ENCODE measurements at regions not wholly inside any gene's neighbourhood (a gene's known extent, or its start where the extent isn't known, plus 50 kb on each side); places are given as distances from the start of the nearest gene placed in this dataset.
A peak's percentile ranks its signal among the peaks of the same experiment; 100 is the strongest.

DNA sequence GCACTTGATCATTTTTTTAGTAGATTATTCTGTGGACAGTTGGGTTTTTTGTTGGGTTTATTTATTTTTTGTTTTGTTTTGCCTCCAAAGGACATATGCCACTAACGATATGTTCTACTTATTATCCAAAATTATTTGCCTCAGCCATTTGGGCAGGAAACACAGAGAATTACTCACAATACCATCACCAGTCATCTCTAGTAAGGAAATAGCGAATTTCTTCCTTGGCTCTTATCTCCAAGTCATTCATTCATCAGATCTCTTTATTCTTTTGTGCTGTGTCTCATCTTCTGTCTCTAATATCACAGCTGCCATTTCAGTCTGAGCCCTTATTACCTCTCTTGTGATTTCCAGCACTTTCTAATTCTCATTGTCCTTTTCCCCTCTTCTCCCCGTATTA, 130.4 kb upstream of the SMLR1 start:
- Histone ChIP-seq H3K9me3 (ENCODE audit: low read depth) (no peaks in the 10 kb centered on the region), H3K36me3 (no peaks in the 10 kb centered on the region), H3K4me3 (no peak overlapping the region), H3K27me3 (no peaks in the 10 kb centered on the region), H3K4me1 (ENCODE audit: low read depth) (no peaks in the 10 kb centered on the region), H3K27ac (no peak overlapping the region)
- TF ChIP-seq, protein P1, sequence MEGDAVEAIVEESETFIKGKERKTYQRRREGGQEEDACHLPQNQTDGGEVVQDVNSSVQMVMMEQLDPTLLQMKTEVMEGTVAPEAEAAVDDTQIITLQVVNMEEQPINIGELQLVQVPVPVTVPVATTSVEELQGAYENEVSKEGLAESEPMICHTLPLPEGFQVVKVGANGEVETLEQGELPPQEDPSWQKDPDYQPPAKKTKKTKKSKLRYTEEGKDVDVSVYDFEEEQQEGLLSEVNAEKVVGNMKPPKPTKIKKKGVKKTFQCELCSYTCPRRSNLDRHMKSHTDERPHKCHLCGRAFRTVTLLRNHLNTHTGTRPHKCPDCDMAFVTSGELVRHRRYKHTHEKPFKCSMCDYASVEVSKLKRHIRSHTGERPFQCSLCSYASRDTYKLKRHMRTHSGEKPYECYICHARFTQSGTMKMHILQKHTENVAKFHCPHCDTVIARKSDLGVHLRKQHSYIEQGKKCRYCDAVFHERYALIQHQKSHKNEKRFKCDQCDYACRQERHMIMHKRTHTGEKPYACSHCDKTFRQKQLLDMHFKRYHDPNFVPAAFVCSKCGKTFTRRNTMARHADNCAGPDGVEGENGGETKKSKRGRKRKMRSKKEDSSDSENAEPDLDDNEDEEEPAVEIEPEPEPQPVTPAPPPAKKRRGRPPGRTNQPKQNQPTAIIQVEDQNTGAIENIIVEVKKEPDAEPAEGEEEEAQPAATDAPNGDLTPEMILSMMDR (IDR thresholded peaks at IDR 0.05; ENCODE audit: low read depth, low read length) = no peak
- DNase-seq (ENCODE audit: low read depth in 1 of 2, low spot score in 1 of 2) = no peak

DNA sequence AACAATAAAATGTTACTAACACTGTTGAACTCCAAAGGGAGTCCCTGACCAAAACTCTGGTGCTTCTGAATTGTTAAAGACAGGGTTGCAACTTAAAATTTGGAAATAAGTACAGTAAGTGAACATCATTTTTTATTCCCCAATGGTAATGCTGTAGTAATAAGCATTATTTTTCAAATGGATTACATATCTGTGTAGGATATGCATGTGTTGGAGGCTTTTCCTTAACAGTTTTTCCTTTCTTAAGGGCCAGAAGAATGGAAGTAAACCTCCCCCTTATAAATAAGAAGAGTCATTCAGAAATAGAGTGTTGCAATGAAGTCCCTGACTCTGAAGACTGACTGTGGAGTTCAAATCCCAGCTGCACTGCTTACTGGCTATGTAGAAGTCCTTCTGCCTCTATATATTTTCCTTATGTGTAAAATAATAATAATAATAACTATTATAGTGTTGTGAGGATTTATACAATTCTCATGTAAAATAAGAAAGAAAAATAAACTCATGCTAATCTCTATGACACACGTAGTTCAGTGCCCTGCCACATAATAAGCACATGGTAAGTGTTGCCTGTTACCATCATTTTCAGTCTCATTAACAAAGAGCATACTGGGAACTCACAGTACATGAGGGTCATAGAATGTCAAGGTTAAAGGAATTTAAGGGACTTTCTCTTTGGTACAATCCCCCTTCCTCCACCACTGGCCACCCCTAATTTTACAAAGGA, 129.8 kb upstream of the SMLR1 start:
- Histone ChIP-seq H3K27ac (no peak overlapping the region), H3K36me3 (no peaks in the 10 kb centered on the region), H3K27me3 (no peaks in the 10 kb centered on the region), H3K4me3 (no peak overlapping the region), H3K4me1 (ENCODE audit: low read depth) (no peaks in the 10 kb centered on the region), H3K9me3 (ENCODE audit: low read depth) (no peaks in the 10 kb centered on the region)
- TF ChIP-seq, protein P1 (IDR thresholded peaks at IDR 0.05; ENCODE audit: low read depth, low read length) = no peak
- DNase-seq (ENCODE audit: low read depth in 1 of 2, low spot score in 1 of 2) = peak in 1 of 2 donors; percentile 17

- Histone ChIP-seq H3K4me1 (ENCODE audit: low read depth) (no peaks in the 10 kb centered on the region), H3K4me3 (no peak overlapping the region), H3K27me3 (no peaks in the 10 kb centered on the region), H3K27ac (no peak overlapping the region), H3K9me3 (ENCODE audit: low read depth) (no peaks in the 10 kb centered on the region), H3K36me3 (no peaks in the 10 kb centered on the region)
- TF ChIP-seq, protein P1 (IDR thresholded peaks at IDR 0.05; ENCODE audit: low read depth, low read length) = peak; percentile 85
- DNase-seq (ENCODE audit: low read depth in 1 of 2, low spot score in 1 of 2) = peak; percentile 50 to 70
Observed at GRCh38 chr6:130697995-130698535, 129.1 kb upstream of the SMLR1 start.

GRCh38 chr6:130699742-130700141, 127.5 kb upstream of the SMLR1 start:
- Histone ChIP-seq H3K27ac (no peak overlapping the region), H3K36me3 (no peaks in the 10 kb centered on the region), H3K4me1 (ENCODE audit: low read depth) (no peaks in the 10 kb centered on the region), H3K9me3 (ENCODE audit: low read depth) (no peaks in the 10 kb centered on the region), H3K27me3 (no peaks in the 10 kb centered on the region), H3K4me3 (no peak overlapping the region)
- TF ChIP-seq, protein P1 (IDR thresholded peaks at IDR 0.05; ENCODE audit: low read depth, low read length) = no peak
- no peak for DNase-seq (ENCODE audit: low read depth in 1 of 2, low spot score in 1 of 2)

DNA sequence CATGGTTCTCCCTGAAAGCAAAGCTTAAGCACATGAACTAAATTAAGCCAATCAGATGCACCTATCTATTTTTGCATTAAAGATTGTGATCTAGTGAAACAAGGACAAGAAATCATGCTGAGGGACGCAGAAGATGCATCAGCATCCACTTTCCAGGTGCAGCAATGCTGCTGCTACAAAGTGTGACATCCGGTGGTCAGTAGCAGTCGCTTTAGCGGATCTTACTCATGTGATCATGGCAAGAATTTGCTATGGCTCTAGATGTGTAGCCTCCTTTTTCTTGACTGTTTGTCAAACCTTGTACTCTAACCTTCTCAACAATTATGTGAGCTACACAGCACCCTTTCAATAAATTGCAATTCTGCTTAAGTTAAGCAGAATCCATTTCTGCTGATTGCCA, 126.8 kb upstream of the SMLR1 start:
- H3K4me1 ChIP-seq (ENCODE audit: low read depth) = no peaks in the 10 kb centered on the region
- H3K36me3 ChIP-seq = no peaks in the 10 kb centered on the region
- no peak overlapping the region for H3K4me3 ChIP-seq
- H3K27ac ChIP-seq = no peak overlapping the region
- H3K27me3 ChIP-seq = no peaks in the 10 kb centered on the region
- TF ChIP-seq, protein P1 (IDR thresholded peaks at IDR 0.05; ENCODE audit: low read depth, low read length) = no peak
- DNase-seq (ENCODE audit: low read depth in 1 of 2, low spot score in 1 of 2) = no peak
- no peaks in the 10 kb centered on the region for H3K9me3 ChIP-seq (ENCODE audit: low read depth)
